ENCODE measurements at regions not wholly inside any gene's neighbourhood (a gene's known extent, or its start where the extent isn't known, plus 50 kb on each side); places are given as distances from the start of the nearest gene placed in this dataset.

DNA sequence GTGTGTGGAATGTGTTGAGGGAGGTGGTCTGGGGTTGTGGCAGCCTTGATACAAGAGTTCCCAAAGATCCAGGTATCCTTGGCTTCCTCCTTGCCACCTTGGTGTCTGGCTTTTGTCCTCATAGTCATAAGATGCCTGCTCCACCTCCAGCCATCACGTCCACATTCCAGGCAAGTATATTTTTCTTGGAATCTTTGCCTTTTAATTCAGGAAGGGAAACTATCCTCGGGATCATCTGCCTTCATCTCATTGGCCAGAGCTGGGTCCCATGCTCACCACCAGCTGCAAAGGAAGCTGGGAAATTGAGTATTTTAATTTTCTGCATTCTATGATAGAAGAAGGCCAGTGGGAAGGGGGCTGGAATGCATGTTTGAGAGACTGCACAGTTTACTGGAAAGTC lies 186.7 kb downstream of the C9orf50 start:
- POLR2A ChIA-PET: no interaction called here
- FAIRE-seq (peak; percentile 66), DNase-seq (ENCODE audit: low read depth, low spot score) (no peak)
- H3K4me2 ChIP-seq (ENCODE audit: insufficient read depth, low read length): no peak overlapping the region
- H3K36me3 ChIP-seq (ENCODE audit: control insufficient read depth in 2 of 2, extremely low read depth in 1 of 2, insufficient read depth in 2 of 2, low read length in 2 of 2): no peaks in the 10 kb centered on the region
- no peak overlapping the region for H3K4me3 ChIP-seq (replicated peaks in 1 of 3; ENCODE audit: insufficient read depth in 1 of 3, low read depth in 1 of 3, low read length in 3 of 3)
- peaks cover 21 to 27% of the 10 kb centered on the region in 2 experiments for H3K27me3 ChIP-seq (ENCODE audit: control insufficient read depth in 2 of 2, insufficient read depth in 2 of 2, low read length in 2 of 2)
- CTCF ChIA-PET: no interaction called here
- no peaks in the 10 kb centered on the region for H3K79me2 ChIP-seq (ENCODE audit: control insufficient read depth, insufficient read depth, low read length)
- intact Hi-C loops (cut with micrococcal nuclease) (no loop called here), dilution Hi-C loops (cut with MboI; ENCODE audit: extremely low pct_ligation_motif_present, low sequenced_read_pairs) (no loop called here)
- no peaks in the 10 kb centered on the region for H4K20me1 ChIP-seq (replicated peaks; ENCODE audit: control insufficient read depth, extremely low read depth, insufficient read depth, low read length)
- TF ChIP-seq GATA2 (IDR thresholded peaks at IDR 0.05; ENCODE audit: insufficient read depth, insufficient read length, low read depth, low read length) (no peak), EZH2 (IDR thresholded peaks at IDR 0.05; ENCODE audit: borderline replicate concordance, low read depth, low read length, severe bottlenecking) (no peak), MYC (IDR thresholded peaks at IDR 0.05; ENCODE audit: low read depth, low read length) (no peak), POLR2AphosphoS5 (IDR thresholded peaks at IDR 0.05; ENCODE audit: insufficient read depth, low read depth, low read length) (no peak), FOS (IDR thresholded peaks at IDR 0.05; ENCODE audit: borderline replicate concordance, insufficient read depth, low read length) (no peak), CTCF (IDR thresholded peaks at IDR 0.05; ENCODE audit: extremely low read depth in 1 of 2, insufficient read depth in 1 of 2, low read depth in 1 of 2, low read length in 2 of 2) (no peak), JUN (IDR thresholded peaks at IDR 0.05; ENCODE audit: borderline replicate concordance, insufficient read depth, insufficient read length, low read depth) (no peak), POLR2A (IDR thresholded peaks at IDR 0.05; ENCODE audit: low read depth, low read length) (no peak), MAX (IDR thresholded peaks at IDR 0.05; ENCODE audit: insufficient read depth, insufficient read length) (no peak)
- BruUV-seq (replicated peaks): no TSS peak
- H3K27ac ChIP-seq (ENCODE audit: insufficient read depth, low read depth, low read length): no peak overlapping the region
- H3K9me1 ChIP-seq (replicated peaks; ENCODE audit: control insufficient read depth, extremely low read depth, insufficient read depth, low read length): no peaks in the 10 kb centered on the region
- no peak overlapping the region for H3K9ac ChIP-seq (replicated peaks; ENCODE audit: extremely low read depth, insufficient read depth, low read length)
- no peaks in the 10 kb centered on the region for H3K9me3 ChIP-seq (replicated peaks; ENCODE audit: control insufficient read depth, insufficient read depth, low read length)
- no peaks in the 10 kb centered on the region for H3K4me1 ChIP-seq (ENCODE audit: control insufficient read depth, extremely low read depth, insufficient read depth, low read length)
- H2AFZ ChIP-seq (ENCODE audit: low read depth, low read length): no peak overlapping the region

Measured in endothelial cell of umbilical vein (primary cell).